AG09319 (cell line): ENCODE measurements at regions not wholly inside any gene's neighbourhood (a gene's known extent, or its start where the extent isn't known, plus 50 kb on each side); places are given as distances from the start of the nearest gene placed in this dataset.

Source experiments
- DNase-seq: peaks from one replicate; pipeline ENCODE4 v3.0.0-alpha.2; 2010; ENCODE audit warnings: low read depth; ENCODE audit errors: extremely low read depth
- CTCF ChIP-seq: IDR thresholded peaks from 2 replicates; pipeline ENCODE4 v1.5.1; 2011; ENCODE audit warnings: low read depth, mild to moderate bottlenecking, inconsistent platforms, low read length, moderate library complexity

- no peak for TF ChIP-seq CTCF
- DNase-seq = no peak
Observed at GRCh38 chr14:25882899-25883298, 714.9 kb downstream of the NOVA1 start.

GRCh38 chr14:25875475-25875874, 722.4 kb downstream of the NOVA1 start:
- DNase-seq = no peak
- TF ChIP-seq CTCF = no peak

- TF ChIP-seq CTCF = no peak
- DNase-seq = no peak
Observed at GRCh38 chr14:25869854-25870253, 728.0 kb downstream of the NOVA1 start.

- no peak for DNase-seq
- TF ChIP-seq CTCF = no peak
Observed at GRCh38 chr14:25868521-25869314, 729.1 kb downstream of the NOVA1 start.

- no peak for DNase-seq
- no peak for TF ChIP-seq CTCF
Observed at GRCh38 chr14:25861406-25861805, 736.4 kb downstream of the NOVA1 start.

- no peak for TF ChIP-seq CTCF
- no peak for DNase-seq
Observed at GRCh38 chr14:25848601-25849000, 749.2 kb downstream of the NOVA1 start.

- TF ChIP-seq CTCF = no peak
- no peak for DNase-seq
Observed at GRCh38 chr14:25846246-25846645, 751.6 kb downstream of the NOVA1 start.
